ENCODE measurements at regions not wholly inside any gene's neighbourhood (a gene's known extent, or its start where the extent isn't known, plus 50 kb on each side); places are given as distances from the start of the nearest gene placed in this dataset.

GRCh38 chrX:115892787-115893671, 277.5 kb upstream of the AGTR2 start:
- no peak overlapping the region for H3K27ac Mint-ChIP-seq
- no peaks in the 10 kb centered on the region for H3K4me1 Mint-ChIP-seq
- DNase-seq (ENCODE audit: low spot score in 2 of 2, unreplicated experiment in 2 of 2), result no peak

GRCh38 chrX:115894087-115894486, 276.5 kb upstream of the AGTR2 start:
- Mint-ChIP-seq H3K4me3 (no peak overlapping the region), H3K27ac (no peak overlapping the region), H3K4me1 (no peaks in the 10 kb centered on the region), H3K36me3 (peaks cover 65% of the 10 kb centered on the region), H3K9me3 (peaks cover 68% of the 10 kb centered on the region), H3K27me3 (ENCODE audit: low read depth) (no peaks in the 10 kb centered on the region)
- no peak for TF ChIP-seq CTCF (IDR thresholded peaks at IDR 0.05; ENCODE audit: unreplicated experiment)
- DNase-seq (ENCODE audit: low spot score in 2 of 2, unreplicated experiment in 2 of 2), result no peak

More at GRCh38 chrX:115892787-115893671, 277.5 kb upstream of the AGTR2 start:
- Mint-ChIP-seq H3K9me3 (peaks cover 61% of the 10 kb centered on the region), H3K27me3 (ENCODE audit: low read depth) (no peaks in the 10 kb centered on the region), H3K4me3 (no peak overlapping the region), H3K36me3 (peaks cover 59% of the 10 kb centered on the region)
- TF ChIP-seq CTCF (IDR thresholded peaks at IDR 0.05; ENCODE audit: unreplicated experiment), result no peak

- no peak overlapping the region for H3K4me3 Mint-ChIP-seq
- no peak for TF ChIP-seq CTCF (IDR thresholded peaks at IDR 0.05; ENCODE audit: unreplicated experiment)
- DNase-seq (ENCODE audit: low spot score in 2 of 2, unreplicated experiment in 2 of 2), result no peak
- H3K27ac Mint-ChIP-seq, result no peak overlapping the region
- no peaks in the 10 kb centered on the region for H3K27me3 Mint-ChIP-seq (ENCODE audit: low read depth)
- H3K4me1 Mint-ChIP-seq, result no peaks in the 10 kb centered on the region
- peaks cover 60% of the 10 kb centered on the region for H3K36me3 Mint-ChIP-seq
- H3K9me3 Mint-ChIP-seq, result peaks cover 59% of the 10 kb centered on the region
Measured at GRCh38 chrX:115895678-115896329, 274.7 kb upstream of the AGTR2 start.

GRCh38 chrX:115896362-115896761, 274.2 kb upstream of the AGTR2 start:
- no peak for TF ChIP-seq CTCF (IDR thresholded peaks at IDR 0.05; ENCODE audit: unreplicated experiment)
- no peak overlapping the region for H3K4me3 Mint-ChIP-seq
- peaks cover 55% of the 10 kb centered on the region for H3K36me3 Mint-ChIP-seq
- peaks cover 54% of the 10 kb centered on the region for H3K9me3 Mint-ChIP-seq
- no peaks in the 10 kb centered on the region for H3K4me1 Mint-ChIP-seq
- DNase-seq (ENCODE audit: low spot score in 2 of 2, unreplicated experiment in 2 of 2), result no peak
- H3K27ac Mint-ChIP-seq, result no peak overlapping the region
- no peaks in the 10 kb centered on the region for H3K27me3 Mint-ChIP-seq (ENCODE audit: low read depth)

- no peaks in the 10 kb centered on the region for H3K4me1 Mint-ChIP-seq
- H3K27ac Mint-ChIP-seq, result no peak overlapping the region
- no peaks in the 10 kb centered on the region for H3K27me3 Mint-ChIP-seq (ENCODE audit: low read depth)
- peaks cover 48% of the 10 kb centered on the region for H3K9me3 Mint-ChIP-seq
- no peak for DNase-seq (ENCODE audit: low spot score in 2 of 2, unreplicated experiment in 2 of 2)
- H3K36me3 Mint-ChIP-seq, result peaks cover 51% of the 10 kb centered on the region
- no peak for TF ChIP-seq CTCF (IDR thresholded peaks at IDR 0.05; ENCODE audit: unreplicated experiment)
- no peak overlapping the region for H3K4me3 Mint-ChIP-seq
Measured at GRCh38 chrX:115897956-115898355, 272.6 kb upstream of the AGTR2 start.

Measured in mesothelial cell of epicardium (in vitro differentiated cells).